ENCODE measurements at regions not wholly inside any gene's neighbourhood (a gene's known extent, or its start where the extent isn't known, plus 50 kb on each side); places are given as distances from the start of the nearest gene placed in this dataset.
"Not testable (repeated sequence)": the region's sequence is repeated elsewhere in the genome, so short reads cannot be mapped to it uniquely, and the experiment has no call there.

DNA sequence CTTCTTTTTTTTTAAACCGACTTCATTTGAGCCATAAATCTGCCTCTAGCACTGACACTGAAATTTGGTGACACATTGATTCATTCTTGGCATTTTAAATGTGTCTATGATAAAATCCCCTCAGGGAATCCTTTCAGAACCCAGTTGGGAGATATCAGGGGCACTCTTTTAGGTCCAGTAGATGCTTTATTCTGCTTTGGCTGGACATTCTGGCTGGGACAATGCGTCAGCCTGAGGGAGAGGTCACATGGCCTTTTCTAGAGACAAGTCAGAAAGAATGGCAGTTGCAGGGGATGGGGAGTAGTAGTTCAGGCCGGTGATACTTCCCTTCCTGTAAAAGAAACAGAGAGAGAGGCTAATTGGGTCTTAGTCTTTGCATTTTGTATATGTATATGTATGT, 63.1 kb downstream of the TRIM43 start:
- H3K27ac ChIP-seq; H3K4me3 ChIP-seq (ENCODE audit: low read depth, low read length); H3K36me3 ChIP-seq; H3K9me3 ChIP-seq (ENCODE audit: severe bottlenecking); H3K27me3 ChIP-seq (ENCODE audit: insufficient read depth, low read depth, severe bottlenecking); DNase-seq: not testable (repeated sequence)

DNA sequence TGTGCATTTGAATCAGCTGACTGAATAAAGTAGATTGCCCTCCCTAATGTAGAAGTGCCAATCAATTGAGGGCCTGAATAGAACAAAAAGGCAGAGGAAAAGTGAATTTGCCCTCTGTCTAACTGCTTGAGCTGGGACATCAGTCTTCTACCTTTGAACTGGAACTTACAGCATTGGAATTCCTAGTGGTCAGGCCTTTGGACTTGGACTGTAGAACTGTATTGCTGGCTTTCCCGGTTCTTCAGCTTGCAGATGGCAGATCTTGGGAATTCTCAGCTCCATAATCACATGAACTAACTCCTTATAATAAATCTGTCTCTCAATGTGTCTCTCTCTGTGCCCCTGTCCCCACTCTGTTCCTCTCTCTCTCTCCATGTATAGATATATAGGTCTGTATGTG, 64.8 kb downstream of the TRIM43 start:
- H3K36me3 ChIP-seq; H3K4me3 ChIP-seq (ENCODE audit: low read depth, low read length); H3K27me3 ChIP-seq (ENCODE audit: insufficient read depth, low read depth, severe bottlenecking): not testable (repeated sequence)

DNA sequence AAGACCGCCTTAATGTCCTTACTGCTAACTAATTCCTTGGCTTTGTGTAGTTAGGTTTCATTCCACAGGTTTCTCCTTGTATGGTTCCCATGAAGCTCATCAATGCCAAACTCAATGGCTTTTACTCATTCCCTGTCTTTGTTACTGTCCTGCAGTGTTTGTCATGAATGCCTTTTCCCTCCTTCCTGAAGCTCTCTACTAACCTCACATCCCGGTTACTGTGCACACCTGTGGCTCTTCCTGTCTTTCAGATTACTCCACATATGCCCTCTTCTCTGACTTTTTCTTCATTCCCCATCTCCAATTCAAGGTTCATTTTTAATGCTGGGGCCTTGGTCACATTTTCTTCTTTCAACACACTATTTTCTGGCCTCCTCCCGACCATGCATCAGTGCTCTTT, 66.1 kb downstream of the TRIM43 start:
- not testable (repeated sequence) for DNase-seq; H3K36me3 ChIP-seq; H3K27me3 ChIP-seq (ENCODE audit: insufficient read depth, low read depth, severe bottlenecking)

More for the DNA sequence above, 64.8 kb downstream of the TRIM43 start:
- H3K27ac ChIP-seq; DNase-seq; H3K9me3 ChIP-seq (ENCODE audit: severe bottlenecking): not testable (repeated sequence)

DNA sequence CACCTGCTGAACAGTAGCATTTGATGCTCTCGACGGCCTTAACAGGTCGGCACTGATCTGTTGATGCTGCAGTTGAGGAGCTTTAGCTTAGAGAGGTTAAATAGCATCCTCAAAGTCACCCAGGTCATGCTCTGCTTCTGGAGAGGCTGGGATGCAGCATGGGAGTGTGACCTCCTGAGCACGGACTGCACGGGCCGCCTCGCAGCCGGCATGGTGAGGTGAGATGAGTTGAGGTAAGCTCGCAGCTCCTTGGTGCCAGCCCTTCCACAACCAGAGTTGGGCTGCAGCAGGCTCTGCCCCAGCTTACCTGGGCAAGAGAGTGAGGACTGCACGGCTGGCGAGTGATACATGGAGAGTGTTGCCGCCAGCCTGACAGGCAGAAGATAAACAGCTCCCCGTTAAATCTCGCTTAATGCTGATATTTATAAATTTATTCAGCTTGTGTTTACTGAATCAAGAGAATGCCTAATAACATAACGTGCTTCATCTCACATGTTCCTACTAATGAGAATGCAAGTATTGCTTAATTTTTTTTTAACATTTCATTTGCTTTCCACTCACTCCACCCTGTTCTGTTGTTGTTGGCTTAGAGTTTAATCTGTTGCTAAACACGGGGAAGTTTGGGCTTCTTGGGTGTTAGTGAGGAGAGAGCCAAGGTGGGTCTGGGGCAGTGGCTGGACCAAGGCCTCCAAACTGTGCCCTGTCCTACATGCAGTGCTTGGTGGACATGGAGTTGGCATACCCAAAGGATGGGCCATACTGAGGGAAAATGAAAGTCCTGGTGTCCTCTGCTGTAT, 69.2 kb downstream of the TRIM43 start:
- H3K9me3 ChIP-seq (ENCODE audit: severe bottlenecking); H3K27ac ChIP-seq; H3K36me3 ChIP-seq; DNase-seq; H3K4me3 ChIP-seq (ENCODE audit: low read depth, low read length); H3K27me3 ChIP-seq (ENCODE audit: insufficient read depth, low read depth, severe bottlenecking): not testable (repeated sequence)

More for the DNA sequence above, 66.1 kb downstream of the TRIM43 start:
- H3K4me3 ChIP-seq (ENCODE audit: low read depth, low read length); H3K27ac ChIP-seq; H3K9me3 ChIP-seq (ENCODE audit: severe bottlenecking): not testable (repeated sequence)

DNA sequence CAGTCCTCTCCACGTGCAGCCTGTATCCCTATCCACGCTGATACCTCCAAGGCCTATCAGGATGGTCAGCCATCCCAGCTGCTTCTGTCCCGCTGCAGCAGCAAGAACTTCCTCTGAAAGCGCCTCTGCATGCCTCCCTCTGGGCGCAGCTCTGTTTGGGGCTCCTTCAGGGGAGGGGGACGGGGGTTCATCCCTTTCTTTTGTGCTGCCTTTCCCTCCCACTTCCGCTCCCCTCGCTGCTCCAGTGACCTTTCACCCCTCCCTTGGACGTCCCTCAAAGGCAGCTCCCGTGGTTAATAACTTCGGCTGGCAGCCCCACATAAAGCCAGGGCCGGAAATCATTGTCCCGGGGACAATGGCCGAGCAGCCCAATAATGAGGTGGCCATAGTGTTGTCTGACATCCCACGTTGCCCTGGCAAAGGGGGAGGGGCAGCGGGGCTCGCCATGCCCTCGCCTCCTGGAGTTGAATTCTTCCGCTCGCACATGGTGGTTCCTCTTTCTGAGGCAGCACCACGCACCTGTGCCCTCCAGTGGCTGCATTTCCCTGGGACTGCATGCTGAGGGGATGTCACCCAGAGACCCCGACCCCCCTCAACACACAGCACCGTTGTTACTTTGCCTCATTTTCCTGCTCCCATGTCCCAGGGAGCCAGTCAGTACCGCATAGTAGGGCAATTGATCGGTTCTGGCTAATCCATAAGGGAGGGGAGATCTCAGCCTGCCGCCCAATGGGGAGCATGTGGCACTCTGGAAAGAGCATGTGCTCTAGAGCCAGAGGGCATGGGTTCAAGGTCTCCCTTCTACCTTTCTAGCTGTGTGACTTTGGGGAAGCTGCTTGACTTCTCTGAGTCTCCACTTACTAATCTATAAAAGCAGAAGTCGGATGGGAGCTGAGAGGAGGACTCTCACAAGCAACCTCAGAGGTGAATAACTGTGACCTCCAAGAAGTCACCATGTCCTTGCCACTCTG, 72.0 kb downstream of the TRIM43 start:
- not testable (repeated sequence) for H3K27ac ChIP-seq; DNase-seq; H3K36me3 ChIP-seq; H3K4me3 ChIP-seq (ENCODE audit: low read depth, low read length); H3K9me3 ChIP-seq (ENCODE audit: severe bottlenecking); H3K27me3 ChIP-seq (ENCODE audit: insufficient read depth, low read depth, severe bottlenecking)

DNA sequence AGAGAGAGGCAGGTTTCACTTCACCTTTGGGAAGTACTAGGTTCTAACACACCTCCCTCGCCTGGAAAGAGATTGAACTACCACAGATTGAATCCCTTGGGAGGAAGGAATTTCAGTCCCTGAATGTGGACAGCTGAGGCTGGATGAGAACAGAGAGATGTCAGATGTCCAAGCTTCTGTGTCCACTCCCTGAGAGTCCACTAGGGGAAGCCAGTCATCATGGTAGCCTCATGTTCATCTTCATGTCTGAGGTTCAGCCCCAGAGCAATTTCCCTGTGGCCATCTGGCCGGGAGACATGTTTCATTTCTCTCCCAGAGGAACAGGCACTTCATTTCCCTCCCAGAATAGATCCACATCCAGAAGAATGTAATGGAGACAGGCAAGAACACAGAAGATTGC, 74.8 kb downstream of the TRIM43 start:
- H3K27ac ChIP-seq; H3K4me3 ChIP-seq (ENCODE audit: low read depth, low read length); H3K9me3 ChIP-seq (ENCODE audit: severe bottlenecking); H3K27me3 ChIP-seq (ENCODE audit: insufficient read depth, low read depth, severe bottlenecking); H3K36me3 ChIP-seq: not testable (repeated sequence)
- DNase-seq: peak; percentile 69
- TF ChIP-seq, protein P1, sequence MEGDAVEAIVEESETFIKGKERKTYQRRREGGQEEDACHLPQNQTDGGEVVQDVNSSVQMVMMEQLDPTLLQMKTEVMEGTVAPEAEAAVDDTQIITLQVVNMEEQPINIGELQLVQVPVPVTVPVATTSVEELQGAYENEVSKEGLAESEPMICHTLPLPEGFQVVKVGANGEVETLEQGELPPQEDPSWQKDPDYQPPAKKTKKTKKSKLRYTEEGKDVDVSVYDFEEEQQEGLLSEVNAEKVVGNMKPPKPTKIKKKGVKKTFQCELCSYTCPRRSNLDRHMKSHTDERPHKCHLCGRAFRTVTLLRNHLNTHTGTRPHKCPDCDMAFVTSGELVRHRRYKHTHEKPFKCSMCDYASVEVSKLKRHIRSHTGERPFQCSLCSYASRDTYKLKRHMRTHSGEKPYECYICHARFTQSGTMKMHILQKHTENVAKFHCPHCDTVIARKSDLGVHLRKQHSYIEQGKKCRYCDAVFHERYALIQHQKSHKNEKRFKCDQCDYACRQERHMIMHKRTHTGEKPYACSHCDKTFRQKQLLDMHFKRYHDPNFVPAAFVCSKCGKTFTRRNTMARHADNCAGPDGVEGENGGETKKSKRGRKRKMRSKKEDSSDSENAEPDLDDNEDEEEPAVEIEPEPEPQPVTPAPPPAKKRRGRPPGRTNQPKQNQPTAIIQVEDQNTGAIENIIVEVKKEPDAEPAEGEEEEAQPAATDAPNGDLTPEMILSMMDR (IDR thresholded peaks at IDR 0.05; ENCODE audit: low read depth, low read length): peak; percentile 69

DNA sequence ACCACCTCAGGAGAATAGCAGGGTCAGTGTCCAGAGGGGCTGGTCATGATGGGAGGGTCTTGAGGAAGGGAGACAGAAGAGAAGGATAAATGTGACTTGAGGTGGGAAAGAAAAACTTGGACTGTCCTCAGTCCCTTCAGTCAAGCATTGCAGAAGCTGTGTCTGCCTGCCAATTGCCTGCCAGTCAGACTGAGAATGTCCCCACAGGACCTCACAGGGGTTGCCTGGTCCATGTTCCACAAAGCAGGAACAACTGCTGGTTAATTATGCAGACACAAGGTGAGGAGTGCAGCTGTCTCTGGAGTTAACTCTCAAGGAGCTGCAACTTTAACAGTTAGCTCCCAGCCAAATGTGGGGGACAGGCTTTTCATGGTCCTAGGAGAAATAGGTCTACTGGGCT, 75.7 kb downstream of the TRIM43 start:
- H3K9me3 ChIP-seq (ENCODE audit: severe bottlenecking): no peaks in the 10 kb centered on the region
- TF ChIP-seq, protein P1 (IDR thresholded peaks at IDR 0.05; ENCODE audit: low read depth, low read length): no peak
- H3K27me3 ChIP-seq (ENCODE audit: insufficient read depth, low read depth, severe bottlenecking): no peaks in the 10 kb centered on the region
- no peak overlapping the region for H3K27ac ChIP-seq
- H3K4me3 ChIP-seq (ENCODE audit: low read depth, low read length): no peak overlapping the region
- DNase-seq: no peak
- no peaks in the 10 kb centered on the region for H3K36me3 ChIP-seq

DNA sequence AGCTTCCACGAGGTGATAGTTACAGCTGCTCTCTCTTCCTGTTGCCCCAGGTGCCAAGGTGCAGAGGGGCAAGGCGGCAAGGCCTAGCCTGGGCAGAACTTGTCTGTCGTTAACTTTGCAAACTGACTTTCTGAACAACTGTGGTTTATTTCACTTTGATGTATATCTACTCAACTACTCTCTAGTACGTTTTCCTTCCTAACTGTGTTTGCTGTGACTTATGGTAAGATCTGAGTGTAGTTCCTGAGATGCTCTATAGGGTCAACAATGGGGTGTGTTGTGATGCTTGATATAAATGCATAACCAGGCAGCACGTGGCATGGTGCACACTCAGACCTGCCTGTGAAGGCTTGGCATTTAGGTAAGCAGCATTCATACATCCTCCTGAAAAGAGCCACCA, 77.1 kb downstream of the TRIM43 start:
- not testable (repeated sequence) for H3K9me3 ChIP-seq (ENCODE audit: severe bottlenecking); DNase-seq; H3K4me3 ChIP-seq (ENCODE audit: low read depth, low read length); H3K27me3 ChIP-seq (ENCODE audit: insufficient read depth, low read depth, severe bottlenecking); H3K27ac ChIP-seq; H3K36me3 ChIP-seq
